ENCODE measurements at regions not wholly inside any gene's neighbourhood (a gene's known extent, or its start where the extent isn't known, plus 50 kb on each side); places are given as distances from the start of the nearest gene placed in this dataset.
A peak's percentile ranks its signal among the peaks of the same experiment; 100 is the strongest.

GRCh38 chr18:45386041-45386655, 229.1 kb upstream of the SLC14A2 start:
- Histone ChIP-seq H3K4me3 (replicated peaks in 1 of 3; ENCODE audit: insufficient read depth in 1 of 3, low read depth in 1 of 3, low read length in 3 of 3) (no peak overlapping the region), H3K9me3 (replicated peaks; ENCODE audit: control insufficient read depth, insufficient read depth, low read length) (no peaks in the 10 kb centered on the region), H2AFZ (ENCODE audit: low read depth, low read length) (no peak overlapping the region), H3K27ac (ENCODE audit: insufficient read depth, low read depth, low read length) (no peak overlapping the region), H3K27me3 (ENCODE audit: control insufficient read depth in 2 of 2, insufficient read depth in 2 of 2, low read length in 2 of 2) (no peaks in the 10 kb centered on the region), H3K9me1 (replicated peaks; ENCODE audit: control insufficient read depth, extremely low read depth, insufficient read depth, low read length) (no peaks in the 10 kb centered on the region), H3K9ac (replicated peaks; ENCODE audit: extremely low read depth, insufficient read depth, low read length) (no peak overlapping the region), H3K4me1 (ENCODE audit: control insufficient read depth, extremely low read depth, insufficient read depth, low read length) (no peaks in the 10 kb centered on the region), H3K36me3 (ENCODE audit: control insufficient read depth in 2 of 2, extremely low read depth in 1 of 2, insufficient read depth in 2 of 2, low read length in 2 of 2) (no peaks in the 10 kb centered on the region), H4K20me1 (replicated peaks; ENCODE audit: control insufficient read depth, extremely low read depth, insufficient read depth, low read length) (no peaks in the 10 kb centered on the region), H3K79me2 (ENCODE audit: control insufficient read depth, insufficient read depth, low read length) (no peaks in the 10 kb centered on the region), H3K4me2 (ENCODE audit: insufficient read depth, low read length) (no peak overlapping the region)
- dilution Hi-C loops (cut with MboI; ENCODE audit: extremely low pct_ligation_motif_present, low sequenced_read_pairs) = no loop called here
- intact Hi-C loops (cut with micrococcal nuclease) = loop anchor here (10.0 kb wide), 1 partner anchor 111 kb away; no protein-coding TSS in a partner anchor
- no TSS peak for BruUV-seq (replicated peaks)
- DNase-seq (ENCODE audit: low read depth, low spot score) (peak; percentile 2), FAIRE-seq (no peak)
- CTCF ChIA-PET = interaction anchor here (0.9 kb wide), 1 partner anchor 1767 kb away, joined by 3 read pairs; no protein-coding TSS in a partner anchor
- POLR2A ChIA-PET = no interaction called here
- no peak for TF ChIP-seq POLR2AphosphoS5 (IDR thresholded peaks at IDR 0.05; ENCODE audit: insufficient read depth, low read depth, low read length)
- no peak for TF ChIP-seq POLR2A (IDR thresholded peaks at IDR 0.05; ENCODE audit: low read depth, low read length)
- TF ChIP-seq JUN (IDR thresholded peaks at IDR 0.05; ENCODE audit: borderline replicate concordance, insufficient read depth, insufficient read length, low read depth) = no peak
- TF ChIP-seq EZH2 (IDR thresholded peaks at IDR 0.05; ENCODE audit: borderline replicate concordance, low read depth, low read length, severe bottlenecking) = no peak
- no peak for TF ChIP-seq CTCF (IDR thresholded peaks at IDR 0.05; ENCODE audit: extremely low read depth in 1 of 2, insufficient read depth in 1 of 2, low read depth in 1 of 2, low read length in 2 of 2)
- no peak for TF ChIP-seq MYC (IDR thresholded peaks at IDR 0.05; ENCODE audit: low read depth, low read length)
- TF ChIP-seq GATA2 (IDR thresholded peaks at IDR 0.05; ENCODE audit: insufficient read depth, insufficient read length, low read depth, low read length) = no peak

Measured in endothelial cell of umbilical vein (primary cell).